ENCODE measurements at regions not wholly inside any gene's neighbourhood (a gene's known extent, or its start where the extent isn't known, plus 50 kb on each side); places are given as distances from the start of the nearest gene placed in this dataset.

GRCh38 chr19:28934631-28935030 is 278.3 kb downstream of the UQCRFS1 start:
- Histone ChIP-seq H3K4me3 (ENCODE audit: low read length, poor library complexity, severe bottlenecking) (no peak overlapping the region), H3F3A (ENCODE audit: low read depth) (no peaks in the 10 kb centered on the region), H3K9me3 (ENCODE audit: insufficient read depth, low read depth, low read length) (no peaks in the 10 kb centered on the region; the same call in 1 of the 2 replicates), H3K4me1 (ENCODE audit: insufficient read depth, low read length, poor library complexity, severe bottlenecking) (no peaks in the 10 kb centered on the region), H3K36me3 (ENCODE audit: insufficient read depth, low read length) (no peaks in the 10 kb centered on the region), H3K9me2 (replicated peaks; ENCODE audit: low read depth, low read length) (no peaks in the 10 kb centered on the region), H4K20me1 (ENCODE audit: insufficient read depth, low read length, poor library complexity, severe bottlenecking) (no peaks in the 10 kb centered on the region), H3K4me2 (ENCODE audit: low read depth, low read length, poor library complexity, severe bottlenecking) (no peak overlapping the region), H3K9ac (ENCODE audit: low read depth, low read length, poor library complexity, severe bottlenecking) (no peak overlapping the region), H3K79me2 (ENCODE audit: insufficient read depth, low read length) (no peaks in the 10 kb centered on the region), H2AFZ (ENCODE audit: low read length) (no peak overlapping the region), H3K27me3 (ENCODE audit: insufficient read depth, low read length, poor library complexity, severe bottlenecking) (no peaks in the 10 kb centered on the region)
- no peak for TF ChIP-seq EZH2phosphoT487 (IDR thresholded peaks at IDR 0.05; ENCODE audit: borderline replicate concordance)
- TF ChIP-seq CTCF (conservative IDR thresholded peaks at IDR 0.05; ENCODE audit: low read length), result no peak

- no peaks in the 10 kb centered on the region for H3K27me3 ChIP-seq (ENCODE audit: insufficient read depth, low read length, poor library complexity, severe bottlenecking)
- no peaks in the 10 kb centered on the region for H3K4me1 ChIP-seq (ENCODE audit: insufficient read depth, low read length, poor library complexity, severe bottlenecking)
- no peak overlapping the region for H2AFZ ChIP-seq (ENCODE audit: low read length)
- H3K9me2 ChIP-seq (replicated peaks; ENCODE audit: low read depth, low read length), result no peaks in the 10 kb centered on the region
- no peaks in the 10 kb centered on the region; the same call in 1 of the 2 replicates for H3K9me3 ChIP-seq (ENCODE audit: insufficient read depth, low read depth, low read length)
- H3F3A ChIP-seq (ENCODE audit: low read depth), result no peaks in the 10 kb centered on the region
- H4K20me1 ChIP-seq (ENCODE audit: insufficient read depth, low read length, poor library complexity, severe bottlenecking), result no peaks in the 10 kb centered on the region
- H3K9ac ChIP-seq (ENCODE audit: low read depth, low read length, poor library complexity, severe bottlenecking), result no peak overlapping the region
- H3K36me3 ChIP-seq (ENCODE audit: insufficient read depth, low read length), result no peaks in the 10 kb centered on the region
- no peak overlapping the region for H3K4me2 ChIP-seq (ENCODE audit: low read depth, low read length, poor library complexity, severe bottlenecking)
- H3K79me2 ChIP-seq (ENCODE audit: insufficient read depth, low read length), result no peaks in the 10 kb centered on the region
- H3K4me3 ChIP-seq (ENCODE audit: low read length, poor library complexity, severe bottlenecking), result no peak overlapping the region
- TF ChIP-seq EZH2phosphoT487 (IDR thresholded peaks at IDR 0.05; ENCODE audit: borderline replicate concordance) (no peak), CTCF (conservative IDR thresholded peaks at IDR 0.05; ENCODE audit: low read length) (no peak)
Observed at GRCh38 chr19:28933039-28933438, 279.9 kb downstream of the UQCRFS1 start.

GRCh38 chr19:28932446-28932845 is 280.5 kb downstream of the UQCRFS1 start:
- Histone ChIP-seq H3K27me3 (ENCODE audit: insufficient read depth, low read length, poor library complexity, severe bottlenecking) (no peaks in the 10 kb centered on the region), H4K20me1 (ENCODE audit: insufficient read depth, low read length, poor library complexity, severe bottlenecking) (no peaks in the 10 kb centered on the region), H3F3A (ENCODE audit: low read depth) (no peaks in the 10 kb centered on the region), H3K4me3 (ENCODE audit: low read length, poor library complexity, severe bottlenecking) (no peak overlapping the region), H3K36me3 (ENCODE audit: insufficient read depth, low read length) (no peaks in the 10 kb centered on the region), H3K4me1 (ENCODE audit: insufficient read depth, low read length, poor library complexity, severe bottlenecking) (no peaks in the 10 kb centered on the region), H3K9me2 (replicated peaks; ENCODE audit: low read depth, low read length) (no peaks in the 10 kb centered on the region), H3K9me3 (ENCODE audit: insufficient read depth, low read depth, low read length) (no peaks in the 10 kb centered on the region; the same call in 1 of the 2 replicates), H3K79me2 (ENCODE audit: insufficient read depth, low read length) (no peaks in the 10 kb centered on the region), H3K9ac (ENCODE audit: low read depth, low read length, poor library complexity, severe bottlenecking) (no peak overlapping the region), H3K4me2 (ENCODE audit: low read depth, low read length, poor library complexity, severe bottlenecking) (no peak overlapping the region), H2AFZ (ENCODE audit: low read length) (no peak overlapping the region)
- no peak for TF ChIP-seq CTCF (conservative IDR thresholded peaks at IDR 0.05; ENCODE audit: low read length)
- TF ChIP-seq EZH2phosphoT487 (IDR thresholded peaks at IDR 0.05; ENCODE audit: borderline replicate concordance), result no peak

Measured in Loucy (cell line).